ENCODE measurements at regions not wholly inside any gene's neighbourhood (a gene's known extent, or its start where the extent isn't known, plus 50 kb on each side); places are given as distances from the start of the nearest gene placed in this dataset.

GRCh38 chr12:65685514-65685913 lies 138.8 kb upstream of the HMGA2 start:
- intact Hi-C loops (cut with micrococcal nuclease), result loop anchor here (1.0 to 10.0 kb wide), 3 partner anchors 82 to 371 kb away; no protein-coding TSS in a partner anchor
- no peak for TF ChIP-seq IRF2 (CRISPR knock-in tag; IDR thresholded peaks at IDR 0.05)
- TF ChIP-seq STAT5A (IDR thresholded peaks at IDR 0.05; ENCODE audit: borderline replicate concordance, low read length), result no peak
- no peak for TF ChIP-seq SMARCE1 (IDR thresholded peaks at IDR 0.05)
- no peak for TF ChIP-seq NR2F6 (CRISPR knock-in tag; IDR thresholded peaks at IDR 0.05)
- TF ChIP-seq MYC (IDR thresholded peaks at IDR 0.05; ENCODE audit: low read depth, low read length), result no peak
- TF ChIP-seq MYC (CRISPR knock-in tag; IDR thresholded peaks at IDR 0.05; ENCODE audit: borderline replicate concordance, low read depth), result no peak
- TF ChIP-seq SETDB1 (IDR thresholded peaks at IDR 0.05; ENCODE audit: low read length), result no peak
- TF ChIP-seq HNRNPH1 (optimal IDR thresholded peaks at IDR 0.05; ENCODE audit: low read depth, low read length), result no peak
- no peak for TF ChIP-seq POLR2AphosphoS5 (IDR thresholded peaks at IDR 0.05; ENCODE audit: control insufficient read depth, insufficient read depth, low read depth, low read length)
- no peak for TF ChIP-seq HEY1 (CRISPR knock-in tag; IDR thresholded peaks at IDR 0.05; ENCODE audit: borderline replicate concordance)
- peak; percentile 60; the same call in 1 of the 2 replicates for TF ChIP-seq DEAF1 (CRISPR knock-in tag; IDR thresholded peaks at IDR 0.05)
- no peak for TF ChIP-seq IRF1 (CRISPR knock-in tag; IDR thresholded peaks at IDR 0.05; ENCODE audit: borderline replicate concordance)
- TF ChIP-seq, protein P1, sequence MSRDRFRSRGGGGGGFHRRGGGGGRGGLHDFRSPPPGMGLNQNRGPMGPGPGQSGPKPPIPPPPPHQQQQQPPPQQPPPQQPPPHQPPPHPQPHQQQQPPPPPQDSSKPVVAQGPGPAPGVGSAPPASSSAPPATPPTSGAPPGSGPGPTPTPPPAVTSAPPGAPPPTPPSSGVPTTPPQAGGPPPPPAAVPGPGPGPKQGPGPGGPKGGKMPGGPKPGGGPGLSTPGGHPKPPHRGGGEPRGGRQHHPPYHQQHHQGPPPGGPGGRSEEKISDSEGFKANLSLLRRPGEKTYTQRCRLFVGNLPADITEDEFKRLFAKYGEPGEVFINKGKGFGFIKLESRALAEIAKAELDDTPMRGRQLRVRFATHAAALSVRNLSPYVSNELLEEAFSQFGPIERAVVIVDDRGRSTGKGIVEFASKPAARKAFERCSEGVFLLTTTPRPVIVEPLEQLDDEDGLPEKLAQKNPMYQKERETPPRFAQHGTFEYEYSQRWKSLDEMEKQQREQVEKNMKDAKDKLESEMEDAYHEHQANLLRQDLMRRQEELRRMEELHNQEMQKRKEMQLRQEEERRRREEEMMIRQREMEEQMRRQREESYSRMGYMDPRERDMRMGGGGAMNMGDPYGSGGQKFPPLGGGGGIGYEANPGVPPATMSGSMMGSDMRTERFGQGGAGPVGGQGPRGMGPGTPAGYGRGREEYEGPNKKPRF (IDR thresholded peaks at IDR 0.05; ENCODE audit: low read depth, low read length), result no peak
- TF ChIP-seq NKRF (IDR thresholded peaks at IDR 0.05; ENCODE audit: borderline replicate concordance), result no peak
- no peak for TF ChIP-seq GABPB2 (CRISPR knock-in tag; conservative IDR thresholded peaks at IDR 0.05)
- TF ChIP-seq ZC3H4 (CRISPR knock-in tag; IDR thresholded peaks at IDR 0.05; ENCODE audit: borderline replicate concordance), result no peak
- TF ChIP-seq TAF1 (IDR thresholded peaks at IDR 0.05; ENCODE audit: control insufficient read depth, extremely low read depth, insufficient read depth, low read length, severe bottlenecking), result no peak

More at GRCh38 chr12:65685514-65685913, 138.8 kb upstream of the HMGA2 start:
- Histone ChIP-seq H3K79me2 (ENCODE audit: control insufficient read depth, insufficient read depth, low read length) (no peaks in the 10 kb centered on the region), H3K9me3 (replicated peaks; ENCODE audit: control insufficient read depth, insufficient read depth, low read depth, low read length) (no peaks in the 10 kb centered on the region), H3K4me3 (no peak overlapping the region), H3K4me1 (replicated peaks in 1 of 2; ENCODE audit: control insufficient read depth in 2 of 2, insufficient read depth in 2 of 2, low read length in 2 of 2) (peaks cover 0 to 10% of the 10 kb centered on the region in 2 experiments; a peak in 2 of 5 replicates), H3K9ac (ENCODE audit: insufficient read depth in 1 of 2, low read depth in 2 of 2, low read length in 2 of 2) (no peak overlapping the region), H3K36me3 (ENCODE audit: control insufficient read depth, insufficient read depth, low read length) (no peaks in the 10 kb centered on the region), H3K27me3 (ENCODE audit: control insufficient read depth in 2 of 2, insufficient read depth in 2 of 2, low read length in 2 of 2) (no peaks in the 10 kb centered on the region), H3K4me2 (ENCODE audit: insufficient read depth, low read length) (no peak overlapping the region), H3K27ac (ENCODE audit: extremely low read depth, low read depth, low read length) (no peak overlapping the region), H2AFZ (ENCODE audit: low read depth, low read length) (no peak overlapping the region), H4K20me1 (replicated peaks; ENCODE audit: control insufficient read depth, insufficient read depth, low read length) (no peaks in the 10 kb centered on the region), H3K9me1 (ENCODE audit: control insufficient read depth, insufficient read depth, low read length) (no peaks in the 10 kb centered on the region)
- in situ Hi-C loops (cut with MboI), result no loop called here
- FAIRE-seq (peak; percentile 61), DNase-seq (ENCODE audit: extremely low read depth in 1 of 4, low spot score in 3 of 4) (peak; percentile 20 to 34 (median 25)), ATAC-seq (peak; percentile 79)
- ChIA-PET POLR2A (no interaction called here), CTCF (ENCODE audit: low intra/inter-chr PET ratio) (interaction anchor here (0.9 to 1.6 kb wide), 2 partner anchors 83 to 120 kb away, joined by 4 to 7 read pairs; no protein-coding TSS in a partner anchor)
- WGBS (ENCODE audit: insufficient coverage, low coverage, missing lambda C conversion rate), result 5% methylated on average over 4 of the region's 4 CpGs
- no TSS peak for BruUV-seq (replicated peaks)
